Neural crest cell (in vitro differentiated cells): ENCODE measurements at regions not wholly inside any gene's neighbourhood (a gene's known extent, or its start where the extent isn't known, plus 50 kb on each side); places are given as distances from the start of the nearest gene placed in this dataset.

Source experiments
- DNase-seq: peaks from one replicate; pipeline ENCODE4 v3.0.0; 2021; ENCODE audit warnings: low read depth, mixed read lengths, low spot score
- H3K27ac Mint-ChIP-seq: one replicate; pipeline ENCODE4 v1.8.0; 2021; ENCODE audit warnings: mild to moderate bottlenecking, mixed read lengths; ENCODE audit not compliant: unreplicated experiment
- H3K27me3 Mint-ChIP-seq: 2 replicates; pipeline ENCODE4 v1.8.0; 2021; ENCODE audit warnings: low read depth, mild to moderate bottlenecking, mixed read lengths
- H3K36me3 Mint-ChIP-seq: 2 replicates; pipeline ENCODE4 v1.8.0; 2021; ENCODE audit warnings: low read depth, mild to moderate bottlenecking, mixed read lengths
- H3K4me1 Mint-ChIP-seq: 2 replicates; pipeline ENCODE4 v1.8.0; 2021; ENCODE audit warnings: mixed read lengths
- H3K4me3 Mint-ChIP-seq: one replicate; pipeline ENCODE4 v1.8.0; 2021; ENCODE audit warnings: mild to moderate bottlenecking, mixed read lengths
- H3K9me3 Mint-ChIP-seq: 2 replicates; pipeline ENCODE4 v1.8.0; 2021; ENCODE audit warnings: mixed read lengths
- CTCF ChIP-seq: fragments of 200-600 bp; sonication (generic); conservative IDR thresholded peaks from 2 replicates; pipeline ENCODE4 v1.5.0; 2021; ENCODE audit warnings: antibody characterized with exemption, mild to moderate bottlenecking

- Mint-ChIP-seq H3K27me3 (no peaks in the 10 kb centered on the region), H3K9me3 (peaks cover 4% of the 10 kb centered on the region), H3K4me3 (no peak overlapping the region), H3K4me1 (no peaks in the 10 kb centered on the region), H3K27ac (no peak overlapping the region), H3K36me3 (no peaks in the 10 kb centered on the region)
- TF ChIP-seq CTCF, result no peak
- no peak for DNase-seq
These were observed 332.7 kb upstream of the SMIM21 start for GRCh38 chr18:75760208-75760607.

- H3K9me3 Mint-ChIP-seq, result peaks cover 4% of the 10 kb centered on the region
These were observed 330.4 kb upstream of the SMIM21 start for GRCh38 chr18:75757951-75758350.

GRCh38 chr18:75754433-75754832, 326.9 kb upstream of the SMIM21 start:
- no peaks in the 10 kb centered on the region for H3K27me3 Mint-ChIP-seq

More at GRCh38 chr18:75757951-75758350, 330.4 kb upstream of the SMIM21 start:
- H3K4me3 Mint-ChIP-seq, result no peak overlapping the region
- TF ChIP-seq CTCF, result no peak
- H3K27ac Mint-ChIP-seq, result no peak overlapping the region
- H3K4me1 Mint-ChIP-seq, result no peaks in the 10 kb centered on the region
- H3K36me3 Mint-ChIP-seq, result no peaks in the 10 kb centered on the region
- no peaks in the 10 kb centered on the region for H3K27me3 Mint-ChIP-seq
- DNase-seq, result no peak

GRCh38 chr18:75753753-75754152, 326.2 kb upstream of the SMIM21 start:
- Mint-ChIP-seq H3K4me1 (no peaks in the 10 kb centered on the region), H3K36me3 (no peaks in the 10 kb centered on the region), H3K27ac (no peak overlapping the region), H3K4me3 (no peak overlapping the region), H3K27me3 (no peaks in the 10 kb centered on the region), H3K9me3 (no peaks in the 10 kb centered on the region)
- DNase-seq, result no peak
- no peak for TF ChIP-seq CTCF

More at GRCh38 chr18:75754433-75754832, 326.9 kb upstream of the SMIM21 start:
- H3K4me3 Mint-ChIP-seq, result no peak overlapping the region
- H3K4me1 Mint-ChIP-seq, result no peaks in the 10 kb centered on the region
- H3K27ac Mint-ChIP-seq, result no peak overlapping the region
- H3K36me3 Mint-ChIP-seq, result no peaks in the 10 kb centered on the region
- H3K9me3 Mint-ChIP-seq, result no peaks in the 10 kb centered on the region
- no peak for TF ChIP-seq CTCF
- no peak for DNase-seq

- Mint-ChIP-seq H3K36me3 (no peaks in the 10 kb centered on the region), H3K9me3 (no peaks in the 10 kb centered on the region), H3K4me1 (no peaks in the 10 kb centered on the region), H3K4me3 (no peak overlapping the region), H3K27ac (no peak overlapping the region), H3K27me3 (no peaks in the 10 kb centered on the region)
- no peak for TF ChIP-seq CTCF
- no peak for DNase-seq
These were observed 325.3 kb upstream of the SMIM21 start for GRCh38 chr18:75752740-75753263.
